PFSK-1 (cell line): ENCODE measurements at regions not wholly inside any gene's neighbourhood (a gene's known extent, or its start where the extent isn't known, plus 50 kb on each side); places are given as distances from the start of the nearest gene placed in this dataset.

ENCODE experiments used
- FOXP2 ChIP-seq: optimal IDR thresholded peaks from 2 replicates; pipeline ENCODE3; 2011; ENCODE audit warnings: borderline replicate concordance, control low read depth, inconsistent platforms; ENCODE audit not compliant: insufficient read depth; ENCODE audit errors: extremely low read length, extremely low read depth
- POLR2AphosphoS5 ChIP-seq: IDR thresholded peaks from 2 replicates; pipeline ENCODE4 v1.6.1; 2012; ENCODE audit warnings: low read depth, mild to moderate bottlenecking, control low read depth, low read length, moderate library complexity
- REST ChIP-seq, 2 experiments: IDR thresholded peaks; 2 replicates each; pipeline versions ENCODE4 v1.6.1 to v1.8.0; 2011 to 2012; ENCODE audit warnings: low read depth in 2 of 2, low read length in 2 of 2, control low read depth in 1 of 2, inconsistent platforms in 1 of 2, mild to moderate bottlenecking in 1 of 2, moderate library complexity in 1 of 2; ENCODE audit not compliant: insufficient read depth in 1 of 2
- SIN3A ChIP-seq: IDR thresholded peaks from 2 replicates; pipeline ENCODE4 v1.6.1; 2012; ENCODE audit warnings: mild to moderate bottlenecking, low read length, moderate library complexity, borderline replicate concordance; ENCODE audit not compliant: insufficient read depth

DNA sequence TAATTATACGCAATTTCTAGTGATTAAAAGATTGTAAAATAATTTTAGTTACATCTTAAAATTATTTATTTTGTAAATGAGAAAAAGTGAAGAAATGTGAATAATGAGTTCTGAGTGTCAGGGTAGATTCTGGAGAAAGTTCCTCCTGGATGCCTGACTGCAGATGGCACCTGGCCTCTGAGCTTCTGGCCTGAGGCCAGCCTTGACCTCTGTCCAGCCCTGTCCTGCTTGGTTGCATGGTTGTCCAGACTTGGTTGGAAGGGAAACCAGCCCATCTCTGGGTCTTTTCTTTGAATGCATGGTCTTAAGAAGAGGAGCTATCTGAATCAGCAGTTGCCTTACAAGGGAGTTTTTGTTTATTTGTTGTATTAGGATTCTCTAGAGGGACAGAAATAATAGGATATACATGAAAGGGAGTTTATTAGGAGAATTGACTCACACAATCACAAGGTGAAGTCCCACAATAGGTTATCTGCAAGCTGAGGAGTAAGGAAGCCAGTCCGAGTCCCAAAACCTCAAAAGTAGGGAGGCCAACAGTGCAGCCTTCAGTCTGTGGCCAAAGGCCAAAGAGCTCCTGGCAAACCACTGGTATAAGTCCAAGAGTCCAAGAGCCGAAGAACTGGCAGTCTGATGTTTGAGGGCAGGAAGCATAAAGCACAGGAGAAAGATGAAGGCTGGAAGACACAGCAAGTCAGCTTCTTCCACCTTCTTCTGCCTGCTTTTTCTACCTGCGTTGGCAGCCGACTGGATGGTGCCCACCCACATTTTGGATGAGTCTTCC, 385.8 kb downstream of the ZNF536 start:
- TF ChIP-seq FOXP2 = no peak
- no peak for TF ChIP-seq REST (IDR thresholded peaks at IDR 0.05; ENCODE audit: insufficient read depth in 1 of 2, low read depth in 2 of 2, low read length in 2 of 2)
- TF ChIP-seq SIN3A = no peak
- TF ChIP-seq POLR2AphosphoS5 = no peak
